Thyroid gland (tissue), 4 donors: ENCODE measurements at regions not wholly inside any gene's neighbourhood (a gene's known extent, or its start where the extent isn't known, plus 50 kb on each side); places are given as distances from the start of the nearest gene placed in this dataset.

ENCODE experiments used
- DNase-seq, 2 donors: peaks; one replicate each; pipeline ENCODE4 v3.0.0-alpha.2; 2019
- H3K27ac ChIP-seq, 3 donors: fragments of 200-600 bp; sonication (generic); 1 replicate in 2 of 3; 2 replicates in 1 of 3; pipeline ENCODE4 v1.5.1; 2016 to 2019; ENCODE audit warnings: mild to moderate bottlenecking in 1 of 3, moderate library complexity in 1 of 3
- H3K27me3 ChIP-seq: fragments of 200-600 bp; sonication (generic); one replicate; pipeline ENCODE4 v1.5.1; 2019
- H3K36me3 ChIP-seq, 2 donors: fragments of 200-600 bp; sonication (generic); one replicate each; pipeline ENCODE4 v1.5.1; 2016 to 2019
- H3K4me1 ChIP-seq, 2 donors: fragments of 200-600 bp; sonication (generic); one replicate each; pipeline ENCODE4 v1.5.1; 2017 to 2019
- H3K4me3 ChIP-seq, 3 donors: fragments of 200-600 bp; sonication (generic); replicated peaks in 1 of 3; 1 replicate in 2 of 3; 2 replicates in 1 of 3; pipeline ENCODE4 v1.5.1; 2016; ENCODE audit warnings: mild to moderate bottlenecking in 1 of 3
- H3K9me3 ChIP-seq: fragments of 200-600 bp; sonication (generic); one replicate; pipeline ENCODE4 v1.5.1; 2017
- POLR2A ChIP-seq, 2 donors: fragments of 450-650 bp; IDR thresholded peaks; one replicate each; pipeline ENCODE4 v1.6.1; 2017; ENCODE audit warnings: antibody characterized with exemption in 2 of 2, mild to moderate bottlenecking in 2 of 2, moderate library complexity in 1 of 2
- WGBS, 2 donors: methylation state at CpG; one replicate each; pipeline ENCODE4 v1.1.5; 2017; 5-methylcytosine and 5-hydroxymethylcytosine counted together
- intact Hi-C: fragments of 100-400 bp; cut with DNase I; formaldehyde crosslinking; loops from one replicate; pipeline ENCODE4 v1.15.1; 2023
- TF ChIP-seq, protein P1 (sequence below), 6 experiments: fragments of 200-600 bp in 3 of 6; fragments of 450-650 bp in 3 of 6; sonication (generic) in 3 of 6; IDR thresholded peaks; one replicate each; pipeline ENCODE4 v1.5.1; 2016 to 2019; ENCODE audit warnings: antibody characterized with exemption in 6 of 6, mild to moderate bottlenecking in 2 of 6, inconsistent platforms in 1 of 6, moderate library complexity in 1 of 6

DNA sequence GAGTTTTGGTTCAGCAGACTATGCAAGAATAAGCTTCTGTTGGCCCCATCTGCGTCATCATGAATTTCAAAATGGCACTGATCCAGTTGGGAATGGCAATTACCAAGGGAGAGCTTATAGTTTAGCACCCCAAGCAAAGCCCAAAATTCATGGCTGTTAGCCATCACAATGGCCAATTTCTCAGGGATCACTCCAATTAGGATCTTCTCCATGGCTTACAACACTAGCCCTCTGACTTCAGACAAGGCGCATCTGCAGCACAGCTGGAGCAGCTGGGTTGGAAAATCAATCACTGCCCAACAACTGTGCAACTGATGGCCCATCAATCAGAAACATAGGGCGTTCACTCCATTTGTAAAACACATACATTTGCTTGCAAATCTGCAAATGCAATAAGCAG lies 273.6 kb downstream of the SRBD1 start:
- no peaks in the 10 kb centered on the region for H3K9me3 ChIP-seq
- no peak overlapping the region for H3K27ac ChIP-seq
- TF ChIP-seq POLR2A (IDR thresholded peaks at IDR 0.05) = no peak
- TF ChIP-seq, protein P1, sequence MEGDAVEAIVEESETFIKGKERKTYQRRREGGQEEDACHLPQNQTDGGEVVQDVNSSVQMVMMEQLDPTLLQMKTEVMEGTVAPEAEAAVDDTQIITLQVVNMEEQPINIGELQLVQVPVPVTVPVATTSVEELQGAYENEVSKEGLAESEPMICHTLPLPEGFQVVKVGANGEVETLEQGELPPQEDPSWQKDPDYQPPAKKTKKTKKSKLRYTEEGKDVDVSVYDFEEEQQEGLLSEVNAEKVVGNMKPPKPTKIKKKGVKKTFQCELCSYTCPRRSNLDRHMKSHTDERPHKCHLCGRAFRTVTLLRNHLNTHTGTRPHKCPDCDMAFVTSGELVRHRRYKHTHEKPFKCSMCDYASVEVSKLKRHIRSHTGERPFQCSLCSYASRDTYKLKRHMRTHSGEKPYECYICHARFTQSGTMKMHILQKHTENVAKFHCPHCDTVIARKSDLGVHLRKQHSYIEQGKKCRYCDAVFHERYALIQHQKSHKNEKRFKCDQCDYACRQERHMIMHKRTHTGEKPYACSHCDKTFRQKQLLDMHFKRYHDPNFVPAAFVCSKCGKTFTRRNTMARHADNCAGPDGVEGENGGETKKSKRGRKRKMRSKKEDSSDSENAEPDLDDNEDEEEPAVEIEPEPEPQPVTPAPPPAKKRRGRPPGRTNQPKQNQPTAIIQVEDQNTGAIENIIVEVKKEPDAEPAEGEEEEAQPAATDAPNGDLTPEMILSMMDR (IDR thresholded peaks at IDR 0.05) = no peak
- intact Hi-C loops = no loop called here
- H3K4me1 ChIP-seq = no peaks in the 10 kb centered on the region
- WGBS, 2 donors = 78 to 89% methylated on average over 3 of the region's 3 CpGs
- H3K4me3 ChIP-seq = no peak overlapping the region
- H3K36me3 ChIP-seq = no peaks in the 10 kb centered on the region
- H3K27me3 ChIP-seq = no peaks in the 10 kb centered on the region
- DNase-seq = no peak

DNA sequence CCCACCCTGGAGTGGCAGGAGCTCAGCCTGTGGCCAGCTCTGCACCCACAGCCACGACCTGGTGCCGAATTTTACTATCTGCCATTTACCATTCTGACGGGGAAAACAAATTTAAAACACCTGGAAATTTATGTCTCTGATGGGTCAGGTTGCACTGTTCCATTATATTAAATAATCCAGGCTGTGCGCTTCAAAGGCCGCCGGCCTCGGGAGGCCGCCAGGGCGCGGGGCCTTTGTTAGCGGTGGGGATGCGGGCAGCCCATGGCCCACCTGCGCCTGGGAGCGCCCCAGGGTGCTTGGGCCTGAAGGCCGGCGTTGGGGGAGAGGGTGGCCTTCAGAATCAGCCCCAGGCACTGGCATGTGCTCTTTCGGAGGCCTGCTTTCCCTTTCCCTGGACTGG lies 276.9 kb downstream of the SRBD1 start:
- 97% methylated on average over 15 to 17 of the region's 17 CpGs for WGBS, 2 donors
- no peak overlapping the region for H3K4me3 ChIP-seq
- TF ChIP-seq, protein P1 (IDR thresholded peaks at IDR 0.05) = no peak
- TF ChIP-seq POLR2A (IDR thresholded peaks at IDR 0.05) = no peak
- no peaks in the 10 kb centered on the region for H3K36me3 ChIP-seq
- H3K27ac ChIP-seq = no peak overlapping the region
- DNase-seq = no peak
- intact Hi-C loops = no loop called here
- no peaks in the 10 kb centered on the region for H3K27me3 ChIP-seq
- no peaks in the 10 kb centered on the region for H3K9me3 ChIP-seq
- H3K4me1 ChIP-seq = no peaks in the 10 kb centered on the region

DNA sequence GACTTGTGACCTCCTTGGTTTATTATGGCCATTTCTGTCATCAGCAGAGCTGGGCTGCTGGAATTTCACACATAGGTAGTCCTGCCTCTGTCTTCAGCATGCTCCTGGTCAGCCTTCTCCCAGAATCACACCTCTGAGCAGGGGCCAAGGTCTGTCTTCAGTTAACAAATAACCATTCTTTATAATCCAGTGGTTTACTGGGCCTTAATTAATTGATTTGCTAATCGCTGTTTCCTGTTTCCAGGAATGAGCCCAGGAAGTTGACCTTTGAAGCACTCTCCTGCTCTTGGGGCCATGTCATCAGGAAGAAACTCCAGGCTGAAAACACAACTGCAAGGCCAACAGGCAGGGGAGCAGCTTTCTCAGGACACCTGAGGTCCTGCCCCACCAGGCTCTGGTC lies 278.5 kb downstream of the SRBD1 start:
- no peak for DNase-seq
- H3K4me1 ChIP-seq = no peaks in the 10 kb centered on the region
- H3K27ac ChIP-seq = no peak overlapping the region
- TF ChIP-seq POLR2A (IDR thresholded peaks at IDR 0.05) = no peak
- TF ChIP-seq, protein P1 (IDR thresholded peaks at IDR 0.05) = no peak
- H3K36me3 ChIP-seq = no peaks in the 10 kb centered on the region
- H3K4me3 ChIP-seq = no peak overlapping the region
- WGBS, 2 donors = 88 to 89% methylated on average over 1 of the region's 1 CpG
- no peaks in the 10 kb centered on the region for H3K27me3 ChIP-seq
- H3K9me3 ChIP-seq = no peaks in the 10 kb centered on the region
- intact Hi-C loops = no loop called here

DNA sequence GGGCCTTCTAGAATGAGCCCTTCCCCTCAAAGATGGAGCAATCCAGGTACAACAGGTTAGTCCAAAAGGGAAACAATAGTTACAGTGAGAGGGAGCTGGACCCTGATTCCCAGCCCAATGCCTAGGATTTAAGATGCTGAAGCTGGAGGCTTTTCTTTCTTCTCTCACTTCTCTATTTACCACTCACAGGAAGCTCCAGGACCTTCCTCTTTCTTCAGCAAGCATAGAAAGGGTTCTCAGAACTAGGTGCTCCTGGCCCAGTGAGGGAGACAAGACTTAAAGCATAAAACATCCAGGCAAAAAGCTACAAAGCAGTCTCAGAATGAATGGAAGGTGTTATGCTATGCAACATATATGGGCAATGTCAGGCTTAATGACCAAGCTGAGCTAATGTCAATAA lies 279.0 kb downstream of the SRBD1 start:
- H3K36me3 ChIP-seq = no peaks in the 10 kb centered on the region
- TF ChIP-seq POLR2A (IDR thresholded peaks at IDR 0.05) = no peak
- TF ChIP-seq, protein P1 (IDR thresholded peaks at IDR 0.05) = no peak
- H3K4me3 ChIP-seq = no peak overlapping the region
- no peaks in the 10 kb centered on the region for H3K27me3 ChIP-seq
- no peaks in the 10 kb centered on the region for H3K4me1 ChIP-seq
- no peaks in the 10 kb centered on the region for H3K9me3 ChIP-seq
- intact Hi-C loops = no loop called here
- DNase-seq = no peak
- H3K27ac ChIP-seq = no peak overlapping the region

DNA sequence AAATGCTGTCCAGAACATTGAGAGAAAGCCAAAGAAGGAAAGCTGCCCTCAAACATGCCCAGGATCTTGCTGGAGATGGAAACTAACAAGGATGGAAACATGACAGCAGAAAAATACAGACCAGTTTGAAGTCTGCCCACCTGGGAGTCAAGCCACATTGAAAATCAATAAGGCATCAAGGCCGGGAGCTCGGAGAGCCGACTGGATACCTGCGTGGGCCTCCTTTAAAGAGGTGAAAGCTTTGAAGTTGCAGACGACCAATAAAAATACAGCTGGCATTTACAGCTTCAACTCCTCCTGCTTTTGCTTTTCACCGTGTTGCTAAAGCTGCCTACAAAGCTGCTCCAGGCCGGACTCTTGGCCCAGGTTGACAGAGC lies 279.7 kb downstream of the SRBD1 start:
- Histone ChIP-seq H3K27me3 (no peaks in the 10 kb centered on the region), H3K4me3 (no peak overlapping the region), H3K36me3 (no peaks in the 10 kb centered on the region), H3K27ac (no peak overlapping the region), H3K4me1 (no peaks in the 10 kb centered on the region), H3K9me3 (no peaks in the 10 kb centered on the region)
- no peak for TF ChIP-seq POLR2A (IDR thresholded peaks at IDR 0.05)
- TF ChIP-seq, protein P1 (IDR thresholded peaks at IDR 0.05) = no peak
- DNase-seq = no peak
- intact Hi-C loops = no loop called here
- 79 to 83% methylated on average over 7 of the region's 7 CpGs for WGBS, 2 donors
